Effector memory CD8-positive, alpha-beta T cell (primary cell): ENCODE measurements at regions not wholly inside any gene's neighbourhood (a gene's known extent, or its start where the extent isn't known, plus 50 kb on each side); places are given as distances from the start of the nearest gene placed in this dataset.

Experiments
- ATAC-seq: fragments of 150-1000 bp; cut with Tn5 transposase; replicated peaks from 2 replicates; pipeline ENCODE4 v1.10.0; 2021; ENCODE audit warnings: mild to moderate bottlenecking, moderate library complexity
- DNase-seq, 3 experiments: peaks; one replicate each; pipeline ENCODE4 v3.0.0; 2021
- H3K27ac Mint-ChIP-seq, 2 donors: one replicate each; pipeline ENCODE4 v1.8.0; 2022; ENCODE audit warnings: mild to moderate bottlenecking in 2 of 2, mixed read lengths in 2 of 2, moderate library complexity in 2 of 2
- H3K27me3 Mint-ChIP-seq, 2 donors: one replicate each; pipeline ENCODE4 v1.8.0; 2022; ENCODE audit warnings: mixed read lengths in 2 of 2
- H3K36me3 Mint-ChIP-seq: one replicate; pipeline ENCODE4 v1.8.0; 2022; ENCODE audit warnings: mild to moderate bottlenecking, moderate library complexity, mixed read lengths; ENCODE audit not compliant: insufficient read depth
- H3K4me1 Mint-ChIP-seq, 2 donors: one replicate each; pipeline ENCODE4 v1.8.0; 2022; ENCODE audit warnings: low read depth in 2 of 2, mixed read lengths in 2 of 2
- H3K4me3 Mint-ChIP-seq, 2 donors: one replicate each; pipeline ENCODE4 v1.8.0; 2022; ENCODE audit warnings: mild to moderate bottlenecking in 2 of 2, mixed read lengths in 2 of 2, moderate library complexity in 2 of 2
- H3K9me3 Mint-ChIP-seq, 2 donors: one replicate each; pipeline ENCODE4 v1.8.0; 2022; ENCODE audit warnings: mixed read lengths in 2 of 2

- ATAC-seq (no peak), DNase-seq (no peak)
- Mint-ChIP-seq H3K36me3 (peaks cover 5% of the 10 kb centered on the region), H3K9me3 (no peaks in the 10 kb centered on the region), H3K27ac (no peak overlapping the region), H3K27me3 (peaks cover 29 to 59% of the 10 kb centered on the region in 2 donors), H3K4me1 (no peaks in the 10 kb centered on the region), H3K4me3 (no peak overlapping the region)
Observed at GRCh38 chr3:127092368-127092767, 100.6 kb upstream of the PRR23E start.

- Mint-ChIP-seq H3K36me3 (peaks cover 5% of the 10 kb centered on the region), H3K9me3 (no peaks in the 10 kb centered on the region), H3K27me3 (peaks cover 25 to 55% of the 10 kb centered on the region in 2 donors), H3K4me3 (no peak overlapping the region), H3K27ac (no peak overlapping the region), H3K4me1 (no peaks in the 10 kb centered on the region)
- ATAC-seq: no peak
- DNase-seq: no peak
Observed at GRCh38 chr3:127092776-127093175, 100.2 kb upstream of the PRR23E start.

GRCh38 chr3:127093312-127093711 lies 99.6 kb upstream of the PRR23E start:
- no peak for ATAC-seq
- Mint-ChIP-seq H3K36me3 (peaks cover 5% of the 10 kb centered on the region), H3K9me3 (no peaks in the 10 kb centered on the region), H3K27ac (no peak overlapping the region), H3K4me3 (no peak overlapping the region), H3K27me3 (peaks cover 22 to 49% of the 10 kb centered on the region in 2 donors), H3K4me1 (no peaks in the 10 kb centered on the region)
- DNase-seq: no peak

- Mint-ChIP-seq H3K4me1 (no peaks in the 10 kb centered on the region), H3K27ac (no peak overlapping the region), H3K27me3 (peaks cover 13 to 31% of the 10 kb centered on the region in 2 donors), H3K36me3 (peaks cover 5% of the 10 kb centered on the region), H3K9me3 (no peaks in the 10 kb centered on the region), H3K4me3 (no peak overlapping the region)
- no peak for ATAC-seq
- no peak for DNase-seq
Observed at GRCh38 chr3:127095774-127096173, 97.2 kb upstream of the PRR23E start.

- H3K27ac Mint-ChIP-seq: no peak overlapping the region
Observed at GRCh38 chr3:127096256-127097071, 96.5 kb upstream of the PRR23E start.

GRCh38 chr3:127097072-127097405 lies 95.9 kb upstream of the PRR23E start:
- DNase-seq (no peak), ATAC-seq (no peak)
- Mint-ChIP-seq H3K9me3 (no peaks in the 10 kb centered on the region), H3K27me3 (peaks cover 10 to 27% of the 10 kb centered on the region in 2 donors), H3K27ac (no peak overlapping the region), H3K36me3 (peaks cover 5% of the 10 kb centered on the region), H3K4me1 (no peaks in the 10 kb centered on the region), H3K4me3 (no peak overlapping the region)

More at GRCh38 chr3:127096256-127097071, 96.5 kb upstream of the PRR23E start:
- Mint-ChIP-seq H3K27me3 (peaks cover 16 to 31% of the 10 kb centered on the region in 2 donors), H3K9me3 (no peaks in the 10 kb centered on the region), H3K4me3 (no peak overlapping the region), H3K36me3 (peaks cover 5% of the 10 kb centered on the region), H3K4me1 (no peaks in the 10 kb centered on the region)
- no peak for ATAC-seq
- DNase-seq: no peak

GRCh38 chr3:127097481-127097880 lies 95.5 kb upstream of the PRR23E start:
- H3K36me3 Mint-ChIP-seq: peaks cover 5% of the 10 kb centered on the region
- H3K27me3 Mint-ChIP-seq: peaks cover 10 to 26% of the 10 kb centered on the region in 2 donors
- no peak for ATAC-seq
- no peaks in the 10 kb centered on the region for H3K9me3 Mint-ChIP-seq
- DNase-seq: no peak
- H3K4me3 Mint-ChIP-seq: no peak overlapping the region
- H3K27ac Mint-ChIP-seq: no peak overlapping the region
- no peaks in the 10 kb centered on the region for H3K4me1 Mint-ChIP-seq

- Mint-ChIP-seq H3K27me3 (peaks cover 10 to 36% of the 10 kb centered on the region in 2 donors), H3K4me3 (no peak overlapping the region), H3K27ac (no peak overlapping the region), H3K4me1 (no peaks in the 10 kb centered on the region), H3K36me3 (peaks cover 3% of the 10 kb centered on the region), H3K9me3 (no peaks in the 10 kb centered on the region)
- ATAC-seq (no peak), DNase-seq (no peak)
Observed at GRCh38 chr3:127099982-127100381, 92.9 kb upstream of the PRR23E start.

- peaks cover 10 to 44% of the 10 kb centered on the region in 2 donors for H3K27me3 Mint-ChIP-seq
- no peak overlapping the region for H3K4me3 Mint-ChIP-seq
- H3K9me3 Mint-ChIP-seq: no peaks in the 10 kb centered on the region
- DNase-seq: no peak
- no peaks in the 10 kb centered on the region for H3K4me1 Mint-ChIP-seq
- H3K36me3 Mint-ChIP-seq: peaks cover 3% of the 10 kb centered on the region
- ATAC-seq: no peak
- no peak overlapping the region for H3K27ac Mint-ChIP-seq
Observed at GRCh38 chr3:127100459-127101410, 92.2 kb upstream of the PRR23E start.

GRCh38 chr3:127101411-127102187 lies 91.3 kb upstream of the PRR23E start:
- Mint-ChIP-seq H3K27me3 (peaks cover 10 to 50% of the 10 kb centered on the region in 2 donors), H3K4me1 (no peaks in the 10 kb centered on the region), H3K36me3 (no peaks in the 10 kb centered on the region), H3K9me3 (no peaks in the 10 kb centered on the region), H3K27ac (no peak overlapping the region), H3K4me3 (no peak overlapping the region)
- DNase-seq (no peak), ATAC-seq (no peak)

GRCh38 chr3:127102188-127102520 lies 90.8 kb upstream of the PRR23E start:
- ATAC-seq (no peak), DNase-seq (no peak)
- no peaks in the 10 kb centered on the region for H3K4me1 Mint-ChIP-seq
- no peaks in the 10 kb centered on the region for H3K36me3 Mint-ChIP-seq
- H3K4me3 Mint-ChIP-seq: no peak overlapping the region
- H3K27me3 Mint-ChIP-seq: peaks cover 10 to 50% of the 10 kb centered on the region in 2 donors
- no peaks in the 10 kb centered on the region for H3K9me3 Mint-ChIP-seq
- H3K27ac Mint-ChIP-seq: no peak overlapping the region

GRCh38 chr3:127102587-127102986 lies 90.3 kb upstream of the PRR23E start:
- ATAC-seq: no peak
- H3K9me3 Mint-ChIP-seq: no peaks in the 10 kb centered on the region
- H3K27ac Mint-ChIP-seq: no peak overlapping the region
- DNase-seq: no peak
- H3K4me1 Mint-ChIP-seq: no peaks in the 10 kb centered on the region
- H3K4me3 Mint-ChIP-seq: no peak overlapping the region
- H3K27me3 Mint-ChIP-seq: peaks cover 10 to 50% of the 10 kb centered on the region in 2 donors
- H3K36me3 Mint-ChIP-seq: no peaks in the 10 kb centered on the region

- Mint-ChIP-seq H3K4me1 (no peaks in the 10 kb centered on the region), H3K4me3 (no peak overlapping the region), H3K27ac (peak overlapping the region in 1 of 2 donors; percentile 39), H3K27me3 (peaks cover 10 to 50% of the 10 kb centered on the region in 2 donors), H3K9me3 (no peaks in the 10 kb centered on the region), H3K36me3 (no peaks in the 10 kb centered on the region)
- ATAC-seq: no peak
- no peak for DNase-seq
Observed at GRCh38 chr3:127103080-127103479, 89.9 kb upstream of the PRR23E start.
